Activated T-cell treated with anti-CD3 and anti-CD28 coated beads, Interleukin-2, amount 50 U/mL, for 72 hours (primary cell): ENCODE measurements at regions not wholly inside any gene's neighbourhood (a gene's known extent, or its start where the extent isn't known, plus 50 kb on each side); places are given as distances from the start of the nearest gene placed in this dataset.

ENCODE experiments used
- ATAC-seq, 2 donors: fragments of 150-1000 bp; cut with Tn5 transposase; replicated peaks in 1 of 2; 2 replicates each; pipeline ENCODE4 v1.10.0; 2021; ENCODE audit warnings: moderate library complexity in 2 of 2, mild to moderate bottlenecking in 1 of 2
- DNase-seq, 2 donors: peaks; one replicate each; pipeline ENCODE4 v3.0.0; 2021 to 2022; ENCODE audit warnings: mixed read lengths in 1 of 2
- H3K27ac Mint-ChIP-seq: one replicate; pipeline ENCODE4 v1.8.0; 2022; ENCODE audit warnings: mild to moderate bottlenecking, moderate library complexity, mixed read lengths
- H3K27me3 Mint-ChIP-seq: one replicate; pipeline ENCODE4 v1.8.0; 2022; ENCODE audit warnings: low read depth, mixed read lengths
- H3K36me3 Mint-ChIP-seq, 2 donors: one replicate each; pipeline ENCODE4 v1.8.0; 2022; ENCODE audit warnings: mixed read lengths in 2 of 2, mild to moderate bottlenecking in 1 of 2; ENCODE audit not compliant: insufficient read depth in 2 of 2
- H3K4me1 Mint-ChIP-seq: one replicate; pipeline ENCODE4 v1.8.0; 2022; ENCODE audit warnings: low read depth, mixed read lengths
- H3K4me3 Mint-ChIP-seq, 2 donors: one replicate each; pipeline ENCODE4 v1.8.0; 2022; ENCODE audit warnings: mild to moderate bottlenecking in 2 of 2, mixed read lengths in 2 of 2, moderate library complexity in 2 of 2
- H3K9me3 Mint-ChIP-seq, 2 donors: one replicate each; pipeline ENCODE4 v1.8.0; 2022; ENCODE audit warnings: mixed read lengths in 2 of 2

DNA sequence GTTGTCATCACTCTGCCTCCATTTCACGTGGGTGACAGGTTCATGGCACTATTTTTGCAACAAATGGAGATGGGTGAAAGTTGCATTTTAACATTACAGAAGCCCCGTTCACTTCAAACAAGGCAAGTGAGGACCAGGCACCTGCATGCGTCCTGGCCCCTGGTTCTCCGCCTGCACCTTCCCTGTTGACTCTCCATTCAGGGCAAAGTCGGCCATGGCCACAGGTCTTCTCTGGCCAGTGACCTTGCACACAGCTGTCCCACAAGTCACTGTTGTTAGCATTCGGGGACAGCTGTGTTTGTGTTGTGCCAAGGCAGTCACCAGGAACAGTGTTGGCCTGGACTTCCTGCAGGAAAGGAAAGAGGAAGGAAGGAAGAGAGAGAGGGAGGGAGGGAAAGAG, 554.9 kb downstream of the TCERG1L start:
- Mint-ChIP-seq H3K9me3 (peaks cover 6 to 7% of the 10 kb centered on the region in 2 donors), H3K27me3 (no peaks in the 10 kb centered on the region), H3K36me3 (peaks cover 0 to 5% of the 10 kb centered on the region in 2 donors), H3K4me1 (no peaks in the 10 kb centered on the region), H3K27ac (no peak overlapping the region), H3K4me3 (no peak overlapping the region)
- no peak for ATAC-seq
- DNase-seq, result no peak

DNA sequence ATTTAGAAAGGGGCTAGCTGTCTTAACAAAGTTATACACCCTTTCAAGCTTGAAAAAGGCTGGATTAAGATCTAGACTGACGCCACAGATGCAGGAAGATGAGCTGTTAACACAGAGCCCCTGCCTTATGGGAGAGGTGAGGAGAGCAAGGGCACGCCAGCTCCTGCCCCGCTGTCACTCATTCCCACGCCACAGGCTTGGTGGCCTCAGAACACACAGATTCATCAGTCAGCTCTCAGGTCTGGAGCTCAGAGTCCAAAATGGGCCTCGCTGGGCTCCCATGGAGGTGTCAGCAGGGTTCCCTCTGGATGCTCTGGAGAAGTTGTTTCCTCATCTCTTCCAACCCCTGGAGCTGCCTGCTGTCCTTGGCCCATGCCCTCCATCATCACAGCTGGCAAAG, 554.2 kb downstream of the TCERG1L start:
- no peak overlapping the region for H3K27ac Mint-ChIP-seq
- H3K36me3 Mint-ChIP-seq, result peaks cover 0 to 5% of the 10 kb centered on the region in 2 donors
- H3K4me3 Mint-ChIP-seq, result no peak overlapping the region
- no peaks in the 10 kb centered on the region for H3K4me1 Mint-ChIP-seq
- H3K27me3 Mint-ChIP-seq, result no peaks in the 10 kb centered on the region
- no peak for DNase-seq
- peaks cover 6 to 7% of the 10 kb centered on the region in 2 donors for H3K9me3 Mint-ChIP-seq
- no peak for ATAC-seq

DNA sequence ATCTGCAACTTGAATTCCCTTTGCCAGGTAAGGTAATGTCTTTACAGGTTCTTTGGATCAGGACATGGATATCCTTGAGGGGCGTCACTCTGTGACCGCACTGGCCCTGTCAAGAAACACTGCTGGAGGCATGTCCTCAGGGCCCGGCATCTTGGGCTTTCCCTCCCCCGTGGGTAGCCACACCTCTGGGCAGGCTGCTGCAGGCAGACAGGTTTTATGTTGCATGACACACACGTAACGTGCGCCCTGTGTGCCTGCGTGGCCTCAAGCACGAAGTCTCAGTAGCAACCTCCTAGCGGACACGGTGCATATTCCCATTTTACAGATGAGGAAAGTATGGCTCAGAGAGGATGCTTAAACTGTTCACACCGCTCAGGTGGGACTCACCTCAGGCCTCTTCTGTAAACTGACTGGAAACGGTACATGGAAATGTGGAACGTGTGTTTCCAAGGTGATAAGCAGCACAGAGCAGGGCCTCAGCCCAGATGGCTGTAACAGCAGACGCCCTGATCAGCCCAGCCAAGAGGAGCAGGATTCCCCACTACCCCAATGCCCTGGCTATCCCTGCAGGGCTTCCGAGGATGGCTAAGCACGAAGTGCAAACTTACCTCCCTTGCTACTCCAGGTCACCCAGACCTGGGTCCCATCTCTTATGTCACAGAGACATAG, 553.6 kb downstream of the TCERG1L start:
- H3K4me1 Mint-ChIP-seq, result no peaks in the 10 kb centered on the region
- DNase-seq (no peak), ATAC-seq (no peak)
- H3K4me3 Mint-ChIP-seq, result no peak overlapping the region
- peaks cover 6 to 7% of the 10 kb centered on the region in 2 donors for H3K9me3 Mint-ChIP-seq
- H3K27me3 Mint-ChIP-seq, result no peaks in the 10 kb centered on the region
- peaks cover 0 to 5% of the 10 kb centered on the region in 2 donors for H3K36me3 Mint-ChIP-seq
- no peak overlapping the region for H3K27ac Mint-ChIP-seq

DNA sequence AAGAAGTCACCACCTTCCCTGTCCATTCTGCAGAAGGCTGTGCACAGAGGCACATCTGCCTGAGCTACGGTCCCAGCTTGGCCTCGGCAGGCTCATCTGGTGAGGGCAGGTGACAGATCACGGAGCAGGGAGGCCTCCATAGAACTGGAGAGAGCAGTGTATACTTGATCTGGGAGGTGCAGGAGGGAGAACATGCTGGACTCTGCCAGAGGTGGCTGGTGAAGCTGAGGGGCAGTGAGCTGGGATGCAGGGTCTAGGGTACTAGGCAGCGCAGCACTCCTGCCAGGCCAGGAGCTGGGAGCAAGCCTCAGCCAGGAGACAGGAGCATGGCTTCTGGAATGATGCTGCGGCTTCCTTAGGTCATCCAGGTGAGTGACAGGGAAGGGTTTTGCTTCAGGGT, 553.0 kb downstream of the TCERG1L start:
- no peaks in the 10 kb centered on the region for H3K27me3 Mint-ChIP-seq
- ATAC-seq (no peak), DNase-seq (no peak)
- H3K4me1 Mint-ChIP-seq, result no peaks in the 10 kb centered on the region
- H3K36me3 Mint-ChIP-seq, result peaks cover 0 to 5% of the 10 kb centered on the region in 2 donors
- H3K27ac Mint-ChIP-seq, result no peak overlapping the region
- H3K9me3 Mint-ChIP-seq, result peaks cover 6 to 7% of the 10 kb centered on the region in 2 donors
- no peak overlapping the region for H3K4me3 Mint-ChIP-seq

DNA sequence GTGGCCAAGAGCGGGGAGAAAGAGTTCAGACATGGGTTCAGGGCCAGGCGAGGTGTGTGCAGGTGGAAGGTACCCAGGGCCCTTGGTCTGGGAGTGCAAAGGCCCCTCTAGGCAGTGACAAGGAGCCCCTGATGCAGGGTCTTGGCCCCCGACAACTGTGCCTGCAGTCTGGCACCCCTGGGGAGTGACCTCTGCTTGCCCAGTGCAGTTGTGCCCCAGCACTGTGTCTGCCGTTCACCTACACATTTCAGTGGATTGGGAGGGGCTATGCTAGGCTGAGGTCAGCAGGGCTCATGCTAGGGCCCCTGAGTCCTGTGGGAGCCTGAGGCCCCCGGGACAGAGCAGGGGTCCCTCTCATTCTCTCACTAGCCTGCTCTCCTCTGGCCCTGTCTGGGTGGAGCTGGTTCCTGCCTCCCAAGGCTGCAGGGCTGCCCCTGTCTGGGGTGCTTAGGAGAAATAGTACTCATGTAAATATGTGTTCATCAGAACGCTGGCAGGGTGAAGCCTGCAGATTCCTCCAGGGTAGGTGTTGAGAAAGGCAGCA, 550.4 kb downstream of the TCERG1L start:
- Mint-ChIP-seq H3K4me3 (no peak overlapping the region), H3K36me3 (no peaks in the 10 kb centered on the region), H3K27ac (no peak overlapping the region), H3K9me3 (peaks cover 2 to 6% of the 10 kb centered on the region in 2 donors), H3K4me1 (no peaks in the 10 kb centered on the region), H3K27me3 (no peaks in the 10 kb centered on the region)
- DNase-seq (no peak), ATAC-seq (no peak)

DNA sequence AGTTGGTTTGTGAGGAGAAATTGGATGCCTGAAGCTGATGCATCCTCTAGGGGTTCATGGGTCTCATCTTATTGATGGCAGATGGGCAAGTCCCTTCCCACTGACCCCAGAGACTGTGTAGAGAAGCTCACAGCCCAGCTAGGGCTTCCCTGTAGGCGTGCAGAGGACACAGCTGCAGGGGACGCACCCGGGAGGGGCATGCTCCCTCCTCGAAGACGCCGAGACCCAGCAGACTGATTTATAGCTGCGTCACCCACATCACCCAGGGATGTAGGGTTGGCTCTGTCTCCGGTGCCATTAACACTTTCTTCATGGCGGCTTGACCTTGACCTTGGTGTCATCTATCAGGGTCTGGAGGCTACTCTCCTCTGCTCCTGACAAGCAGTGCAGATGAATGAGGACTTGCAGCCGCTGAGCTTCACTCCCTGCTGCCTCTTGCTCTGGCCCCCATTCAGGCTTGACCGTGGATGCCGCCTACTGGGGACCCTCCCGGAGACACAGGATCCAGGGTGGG, 549.7 kb downstream of the TCERG1L start:
- DNase-seq, result no peak
- Mint-ChIP-seq H3K36me3 (no peaks in the 10 kb centered on the region), H3K4me1 (no peaks in the 10 kb centered on the region), H3K27ac (no peak overlapping the region), H3K9me3 (peaks cover 2 to 6% of the 10 kb centered on the region in 2 donors), H3K27me3 (no peaks in the 10 kb centered on the region), H3K4me3 (no peak overlapping the region)
- no peak for ATAC-seq

DNA sequence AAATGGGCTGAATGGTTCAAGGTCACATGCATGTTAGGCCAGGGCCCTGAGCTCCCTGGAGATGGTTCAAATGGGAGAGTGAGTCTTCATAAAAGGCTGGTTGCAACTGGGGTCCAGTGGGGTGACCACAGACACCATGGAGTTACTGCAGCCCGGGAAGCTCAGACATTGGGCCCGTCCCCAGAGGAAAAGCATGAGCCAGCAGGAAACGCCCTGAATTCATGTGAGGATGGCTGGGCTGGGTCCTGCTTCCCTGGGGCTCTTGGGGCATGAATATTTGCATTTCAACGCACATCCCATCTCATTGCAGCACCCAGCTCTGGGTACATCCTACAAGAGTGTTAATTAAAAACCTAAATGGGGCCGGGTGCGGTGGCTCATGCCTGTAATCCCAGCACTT, 549.0 kb downstream of the TCERG1L start:
- Mint-ChIP-seq H3K4me1 (no peaks in the 10 kb centered on the region), H3K27ac (no peak overlapping the region)
- DNase-seq, result no peak

DNA sequence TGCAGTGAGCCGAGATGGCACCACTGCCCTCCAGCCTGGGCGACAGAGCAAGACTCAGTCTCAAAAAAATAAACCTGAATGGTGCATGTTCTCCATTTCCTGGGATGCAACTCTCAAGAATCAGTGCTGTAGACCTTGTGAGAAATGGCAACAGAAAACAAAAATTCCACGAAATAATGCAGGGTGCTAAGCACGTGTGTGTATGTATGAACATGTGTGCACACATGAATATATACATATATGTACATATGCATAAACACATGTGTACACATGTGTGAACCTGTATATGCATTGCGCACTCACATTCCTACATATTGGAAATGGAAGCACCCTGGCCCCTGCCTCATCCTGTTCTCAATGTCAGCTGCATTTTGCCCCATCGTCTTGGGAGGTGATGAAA, 548.5 kb downstream of the TCERG1L start:
- no peak for ATAC-seq
- peaks cover 2 to 6% of the 10 kb centered on the region in 2 donors for H3K9me3 Mint-ChIP-seq

More for the DNA sequence above, 549.0 kb downstream of the TCERG1L start:
- H3K4me3 Mint-ChIP-seq, result no peak overlapping the region
- H3K27me3 Mint-ChIP-seq, result no peaks in the 10 kb centered on the region
- H3K9me3 Mint-ChIP-seq, result peaks cover 2 to 6% of the 10 kb centered on the region in 2 donors
- no peak for ATAC-seq
- no peaks in the 10 kb centered on the region for H3K36me3 Mint-ChIP-seq

DNA sequence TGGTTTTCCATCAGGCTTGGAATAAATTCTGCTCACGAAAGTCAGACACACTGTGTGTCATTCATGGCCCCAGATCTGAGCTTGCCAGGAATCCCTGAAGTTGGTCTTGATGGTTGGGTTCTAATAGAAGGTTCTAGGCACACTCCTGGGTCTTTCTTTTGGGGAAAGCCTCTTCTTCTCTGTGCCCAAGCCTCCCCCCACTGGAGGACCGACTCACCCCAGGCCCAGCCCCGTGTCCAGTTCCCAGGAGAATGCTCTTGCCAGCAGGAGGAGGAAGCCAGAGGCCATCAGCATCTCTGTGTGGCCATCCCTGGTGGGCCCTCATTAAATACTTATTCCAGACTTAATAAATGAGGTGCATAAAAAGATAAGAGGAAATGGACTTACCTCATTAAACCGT, 548.0 kb downstream of the TCERG1L start:
- Mint-ChIP-seq H3K9me3 (peaks cover 2 to 8% of the 10 kb centered on the region in 2 donors), H3K4me3 (no peak overlapping the region), H3K27me3 (no peaks in the 10 kb centered on the region), H3K4me1 (no peaks in the 10 kb centered on the region), H3K27ac (no peak overlapping the region), H3K36me3 (peaks cover 0 to 3% of the 10 kb centered on the region in 2 donors)
- DNase-seq (no peak), ATAC-seq (no peak)

More for the DNA sequence above, 548.5 kb downstream of the TCERG1L start:
- Mint-ChIP-seq H3K4me3 (no peak overlapping the region), H3K36me3 (peaks cover 0 to 1% of the 10 kb centered on the region in 2 donors), H3K27ac (no peak overlapping the region), H3K4me1 (no peaks in the 10 kb centered on the region), H3K27me3 (no peaks in the 10 kb centered on the region)
- DNase-seq, result no peak

DNA sequence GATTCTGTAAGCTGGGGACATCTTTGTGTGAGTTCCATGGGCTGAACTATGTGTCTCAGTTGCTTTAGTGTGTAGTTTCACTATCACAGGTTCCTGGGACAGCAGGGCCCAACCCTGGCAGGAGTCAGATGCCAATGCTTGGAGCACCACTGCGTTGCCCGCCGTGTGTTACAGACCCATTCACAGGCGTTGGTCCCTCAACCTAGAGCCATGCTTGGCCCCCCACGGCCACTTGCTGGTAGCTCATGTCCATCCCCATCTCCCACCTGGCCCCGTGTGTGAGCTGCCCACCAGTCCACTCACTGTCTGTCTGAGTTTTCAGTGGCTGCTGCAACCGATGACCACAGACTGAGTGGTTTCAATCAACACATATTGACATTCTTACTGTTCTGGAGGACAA, 546.9 kb downstream of the TCERG1L start:
- Mint-ChIP-seq H3K9me3 (peaks cover 0 to 8% of the 10 kb centered on the region in 2 donors), H3K27ac (no peak overlapping the region), H3K27me3 (no peaks in the 10 kb centered on the region), H3K36me3 (peaks cover 0 to 5% of the 10 kb centered on the region in 2 donors), H3K4me1 (no peaks in the 10 kb centered on the region), H3K4me3 (no peak overlapping the region)
- DNase-seq (no peak), ATAC-seq (no peak)

DNA sequence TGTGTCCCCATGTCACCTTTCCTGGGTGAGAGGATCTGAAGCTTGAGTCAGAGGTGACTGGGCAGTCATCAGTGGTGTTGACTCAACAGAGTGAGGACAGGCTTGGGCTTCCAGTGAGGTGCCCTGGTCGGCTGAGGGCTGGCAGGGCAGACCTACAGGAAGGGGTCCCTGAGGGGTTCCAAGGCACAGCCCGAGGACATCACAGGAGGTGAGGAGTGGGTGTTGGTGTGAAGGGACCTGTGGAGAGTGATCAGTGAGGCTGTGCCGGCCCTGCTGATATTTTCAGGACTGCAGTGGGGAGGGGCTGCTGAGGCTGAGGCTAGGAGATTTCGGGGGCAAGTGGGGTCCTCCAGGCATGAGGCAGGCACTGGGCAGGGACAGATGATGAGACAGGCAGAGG, 545.5 kb downstream of the TCERG1L start:
- H3K36me3 Mint-ChIP-seq, result peaks cover 0 to 5% of the 10 kb centered on the region in 2 donors
- H3K27me3 Mint-ChIP-seq, result no peaks in the 10 kb centered on the region
- no peaks in the 10 kb centered on the region for H3K4me1 Mint-ChIP-seq
- ATAC-seq, result no peak
- DNase-seq, result no peak
- peaks cover 0 to 7% of the 10 kb centered on the region in 2 donors for H3K9me3 Mint-ChIP-seq
- no peak overlapping the region for H3K27ac Mint-ChIP-seq
- H3K4me3 Mint-ChIP-seq, result no peak overlapping the region

DNA sequence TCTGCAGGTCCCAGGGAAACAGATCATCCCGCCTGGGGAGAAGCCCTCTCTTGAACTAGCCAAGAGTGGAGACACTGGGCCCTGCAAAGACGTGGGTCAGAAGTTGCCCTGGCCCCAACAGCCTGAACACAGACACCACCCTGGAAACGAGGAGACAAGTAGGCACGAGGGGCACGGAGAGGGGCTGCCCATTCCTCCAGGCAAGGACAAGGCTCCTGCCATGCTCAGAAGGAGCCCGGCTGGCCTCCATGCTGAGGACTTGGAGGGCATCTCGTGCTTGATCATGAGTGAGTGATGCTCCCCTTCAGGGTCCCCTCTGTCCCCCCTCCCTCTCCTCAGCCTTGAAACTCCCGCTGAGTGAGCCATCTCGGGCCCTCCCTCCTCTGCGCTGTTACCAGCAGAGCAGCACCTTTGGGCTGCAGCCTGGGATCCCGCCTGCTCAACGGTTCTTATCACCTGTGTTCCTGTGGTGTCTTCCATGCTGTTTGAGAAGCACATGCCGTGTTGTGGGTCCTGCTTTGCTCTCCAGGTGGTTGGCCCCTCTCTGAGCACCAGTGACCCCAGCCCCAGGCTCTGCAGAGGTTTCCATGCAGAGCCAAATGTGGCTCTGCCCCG, 544.3 kb downstream of the TCERG1L start:
- ATAC-seq, result no peak
- Mint-ChIP-seq H3K27ac (no peak overlapping the region), H3K4me3 (no peak overlapping the region), H3K9me3 (peaks cover 0 to 7% of the 10 kb centered on the region in 2 donors), H3K36me3 (peaks cover 0 to 5% of the 10 kb centered on the region in 2 donors), H3K27me3 (no peaks in the 10 kb centered on the region), H3K4me1 (no peaks in the 10 kb centered on the region)
- DNase-seq, result no peak

DNA sequence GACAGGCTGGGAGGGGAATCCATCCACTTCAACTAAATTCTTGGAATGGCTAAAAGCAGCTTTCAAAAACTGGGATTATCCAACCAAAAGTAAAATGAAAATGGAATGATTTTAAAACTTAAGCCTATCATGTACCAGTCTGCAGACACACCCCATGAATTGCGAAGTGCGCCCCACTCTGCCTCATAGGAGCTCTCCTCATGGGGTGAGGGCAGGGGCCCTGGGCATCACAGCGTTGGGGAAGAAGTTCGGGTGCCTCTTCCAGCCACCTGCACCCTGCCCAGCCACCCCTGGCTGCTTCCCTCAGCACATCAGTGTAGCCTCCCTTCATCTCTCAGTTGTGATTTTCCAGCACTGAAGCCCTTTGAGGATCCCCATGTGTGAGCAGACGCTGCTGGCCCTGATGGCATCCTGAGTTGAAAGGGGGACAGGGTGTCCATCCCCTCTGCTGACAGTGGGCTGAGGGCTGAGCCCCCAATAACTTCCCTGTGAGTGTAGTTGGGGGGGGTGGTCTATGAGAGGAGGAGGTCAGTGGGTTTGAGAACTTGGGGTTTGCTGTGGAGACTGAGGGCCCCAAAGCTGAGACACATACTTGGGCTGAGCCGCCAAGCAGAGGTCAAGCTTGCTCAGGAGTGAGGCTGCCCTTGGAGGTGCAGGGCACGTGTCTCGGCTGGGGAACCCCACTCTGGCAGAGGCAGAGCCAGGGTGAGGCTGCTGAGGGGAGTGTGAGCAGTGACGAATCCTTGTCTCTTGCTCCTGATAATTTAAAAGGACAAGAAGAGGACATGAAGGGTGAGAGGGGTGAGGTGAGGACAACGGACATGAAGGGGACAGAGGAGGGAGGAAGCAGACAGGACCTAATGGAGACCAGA, 542.1 kb downstream of the TCERG1L start:
- ATAC-seq (no peak), DNase-seq (no peak)
- Mint-ChIP-seq H3K27ac (no peak overlapping the region), H3K4me3 (no peak overlapping the region), H3K9me3 (peaks cover 0 to 7% of the 10 kb centered on the region in 2 donors), H3K36me3 (peaks cover 0 to 5% of the 10 kb centered on the region in 2 donors), H3K27me3 (no peaks in the 10 kb centered on the region), H3K4me1 (no peaks in the 10 kb centered on the region)
